Fibroblast of villous mesenchyme (primary cell): ENCODE measurements at regions not wholly inside any gene's neighbourhood (a gene's known extent, or its start where the extent isn't known, plus 50 kb on each side); places are given as distances from the start of the nearest gene placed in this dataset.

Source experiments
- DNase-seq: peaks from one replicate; pipeline ENCODE4 v3.0.0-alpha.2; 2010; ENCODE audit warnings: low read depth
- H3K4me3 ChIP-seq: 2 replicates; pipeline ENCODE4 v1.5.1; 2011; ENCODE audit warnings: low read depth, mild to moderate bottlenecking, low read length
- CTCF ChIP-seq: IDR thresholded peaks from 2 replicates; pipeline ENCODE4 v1.5.1; 2012; ENCODE audit warnings: low read depth, mild to moderate bottlenecking, low read length; ENCODE audit not compliant: insufficient read depth

GRCh38 chr2:83068714-83069113 lies 1390.4 kb downstream of the SUCLG1 start:
- no peak for TF ChIP-seq CTCF

GRCh38 chr2:83067947-83068346 lies 1391.1 kb downstream of the SUCLG1 start:
- H3K4me3 ChIP-seq, result no peak overlapping the region
- no peak for DNase-seq
- TF ChIP-seq CTCF, result no peak

More at GRCh38 chr2:83068714-83069113, 1390.4 kb downstream of the SUCLG1 start:
- peak; percentile 45 for DNase-seq
- H3K4me3 ChIP-seq, result no peak overlapping the region

GRCh38 chr2:83063933-83064332 lies 1395.1 kb downstream of the SUCLG1 start:
- H3K4me3 ChIP-seq, result no peak overlapping the region
- no peak for TF ChIP-seq CTCF
- no peak for DNase-seq

- TF ChIP-seq CTCF, result no peak
- peak; percentile 5 for DNase-seq
- no peak overlapping the region for H3K4me3 ChIP-seq
These were observed 1395.6 kb downstream of the SUCLG1 start for GRCh38 chr2:83063511-83063910.

- TF ChIP-seq CTCF, result no peak
- DNase-seq, result no peak
- H3K4me3 ChIP-seq, result no peak overlapping the region
These were observed 1400.4 kb downstream of the SUCLG1 start for GRCh38 chr2:83058683-83059082.

GRCh38 chr2:83055376-83056010 lies 1403.6 kb downstream of the SUCLG1 start:
- H3K4me3 ChIP-seq, result no peak overlapping the region
- TF ChIP-seq CTCF, result no peak
- DNase-seq, result peak; percentile 84

- no peak for DNase-seq
- TF ChIP-seq CTCF, result no peak
- H3K4me3 ChIP-seq, result no peak overlapping the region
These were observed 1404.3 kb downstream of the SUCLG1 start for GRCh38 chr2:83054751-83055150.
